A549 (cell line): ENCODE measurements at regions not wholly inside any gene's neighbourhood (a gene's known extent, or its start where the extent isn't known, plus 50 kb on each side); places are given as distances from the start of the nearest gene placed in this dataset.
A peak's percentile ranks its signal among the peaks of the same experiment; 100 is the strongest.

Experiments
- ATAC-seq, 2 experiments: fragments of 200-7000 bp in 1 of 2; fragments of >200 bp in 1 of 2; cut with Nextera tagmentation in 1 of 2; cut with Tn5 transposase in 1 of 2; 3 replicates each; pipeline versions ENCODE4 v1.8.0 to v1.9.1; 2018 to 2020; ENCODE audit warnings: mild to moderate bottlenecking in 1 of 2, moderate library complexity in 1 of 2
- CTCF ChIA-PET: fragments of 300-600 bp; sonication (Branson Sonifier 250); formaldehyde crosslinking; extraction: SDS; loops from one replicate; lab custom pipeline; 2021; ENCODE audit warnings: antibody characterized with exemption, inconsistent platforms; lab: Yijun Ruan, JAX
- POLR2A ChIA-PET: fragments of 350-600 bp; formaldehyde crosslinking; extraction: SDS; loops from one replicate; lab custom pipeline; 2021; ENCODE audit warnings: antibody characterized with exemption, inconsistent platforms; lab: Yijun Ruan, JAX
- DNase-seq, 2 experiments: peaks; one replicate each; pipeline versions ENCODE4 v3.0.0 to v3.0.0-alpha.2; 2011 to 2016; ENCODE audit warnings: low read depth in 1 of 2, low spot score in 1 of 2
- FAIRE-seq: peaks from 2 replicates; lab custom pipeline; 2011; peaks lifted over from hg19 to GRCh38; lab: Jason Lieb, UNC
- H3K27ac ChIP-seq, 2 experiments: fragments of >200 bp; sonication (Bioruptor Twin); formaldehyde crosslinking; 3 replicates each; pipeline ENCODE4 v1.5.1; 2016 to 2017
- H3K4me1 ChIP-seq: fragments of >200 bp; sonication (Bioruptor Twin); formaldehyde crosslinking; 3 replicates; pipeline ENCODE4 v1.6.1; 2016
- H3K4me2 ChIP-seq: fragments of >200 bp; sonication (Bioruptor Twin); formaldehyde crosslinking; 3 replicates; pipeline ENCODE4 v1.6.1; 2016
- H3K4me3 ChIP-seq: fragments of >200 bp; sonication (Bioruptor Twin); formaldehyde crosslinking; 3 replicates; pipeline ENCODE4 v1.5.1; 2016
- H3K9me3 ChIP-seq: fragments of >200 bp; sonication (Bioruptor Twin); formaldehyde crosslinking; 3 replicates; pipeline ENCODE4 v1.6.1; 2016
- BCL3 ChIP-seq: fragments of >200 bp; sonication (Bioruptor Twin); formaldehyde crosslinking; IDR thresholded peaks from 3 replicates; pipeline ENCODE4 v1.6.1; 2016
- CBX2 ChIP-seq: fragments of 200-600 bp; sonication (generic); IDR thresholded peaks from 2 replicates; pipeline ENCODE4 v1.6.1; 2016; ENCODE audit warnings: low read depth, mild to moderate bottlenecking, borderline replicate concordance
- CBX8 ChIP-seq: fragments of 200-600 bp; sonication (generic); IDR thresholded peaks from 2 replicates; pipeline ENCODE4 v1.6.1; 2016
- CHD4 ChIP-seq: fragments of 200-600 bp; sonication (generic); IDR thresholded peaks from 2 replicates; pipeline ENCODE4 v1.6.1; 2016; ENCODE audit warnings: antibody characterized with exemption, mild to moderate bottlenecking, borderline replicate concordance
- EHMT2 ChIP-seq: fragments of 200-600 bp; sonication (generic); IDR thresholded peaks from 2 replicates; pipeline ENCODE4 v1.6.1; 2016; ENCODE audit warnings: antibody characterized with exemption, low read depth, mild to moderate bottlenecking, moderate library complexity
- EP300 ChIP-seq, 2 experiments: fragments of >200 bp; sonication (Bioruptor Twin); formaldehyde crosslinking; IDR thresholded peaks; 2 replicates in 1 of 2; 3 replicates in 1 of 2; pipeline ENCODE4 v1.6.1; 2016 to 2017
- HDAC2 ChIP-seq: fragments of 200-600 bp; sonication (generic); IDR thresholded peaks from 2 replicates; pipeline ENCODE4 v1.6.1; 2016
- HOXA7 ChIP-seq: fragments of 250-450 bp; sonication (Bioruptor Pico); IDR thresholded peaks from 2 replicates; pipeline ENCODE4 v1.5.0; 2020; ENCODE audit warnings: mild to moderate bottlenecking, moderate library complexity
- HOXB13 ChIP-seq: fragments of 250-450 bp; sonication (Bioruptor Pico); IDR thresholded peaks from 2 replicates; pipeline ENCODE4 v1.5.0; 2020; ENCODE audit warnings: low read depth, mild to moderate bottlenecking, moderate library complexity
- HOXB5 ChIP-seq: fragments of 250-450 bp; sonication (Bioruptor Pico); IDR thresholded peaks from 2 replicates; pipeline ENCODE4 v1.5.0; 2020; ENCODE audit warnings: mild to moderate bottlenecking, moderate library complexity
- KDM1A ChIP-seq: fragments of 200-600 bp; sonication (generic); IDR thresholded peaks from 2 replicates; pipeline ENCODE4 v1.6.1; 2016; ENCODE audit warnings: low read depth, mild to moderate bottlenecking
- POLR2A ChIP-seq: IDR thresholded peaks from 2 replicates; pipeline ENCODE4 v1.6.1; 2012; ENCODE audit warnings: mild to moderate bottlenecking, low read length
- POLR2AphosphoS2 ChIP-seq: conservative IDR thresholded peaks from 2 replicates; pipeline ENCODE4 v1.6.1; 2012; ENCODE audit warnings: low read length, improper control_type of control experiment, inconsistent platforms
- RAD21 ChIP-seq, 2 experiments: fragments of >200 bp in 1 of 2; sonication (Bioruptor Twin) in 1 of 2; formaldehyde crosslinking in 1 of 2; IDR thresholded peaks in 1 of 2; conservative IDR thresholded peaks in 1 of 2; 2 replicates in 1 of 2; 3 replicates in 1 of 2; pipeline ENCODE4 v1.6.1; 2012 to 2018; ENCODE audit warnings: inconsistent platforms in 1 of 2
- REST ChIP-seq: fragments of 200-600 bp; sonication (generic); IDR thresholded peaks from 2 replicates; pipeline ENCODE4 v1.6.1; 2016; ENCODE audit warnings: antibody characterized with exemption, mild to moderate bottlenecking, moderate library complexity
- USF2 ChIP-seq: fragments of 450-650 bp; IDR thresholded peaks from 2 replicates; pipeline ENCODE4 v1.6.1; 2014; ENCODE audit warnings: antibody characterized with exemption
- ZC3H11A ChIP-seq: fragments of 450-650 bp; IDR thresholded peaks from 2 replicates; pipeline ENCODE4 v1.6.1; 2014; ENCODE audit warnings: antibody characterized with exemption, mild to moderate bottlenecking
- ZNF302 ChIP-seq: fragments of 250-450 bp; sonication (Bioruptor Pico); IDR thresholded peaks from 2 replicates; pipeline ENCODE4 v1.9.0; 2021; ENCODE audit warnings: inconsistent platforms, mild to moderate bottlenecking, moderate library complexity
- WGBS: methylation state at CpG from one replicate; pipeline ENCODE4 v1.1.6; 2017; ENCODE audit errors: missing lambda C conversion rate; 5-methylcytosine and 5-hydroxymethylcytosine counted together
- TF ChIP-seq, protein P1 (sequence below): fragments of 250-450 bp; sonication (Bioruptor Pico); IDR thresholded peaks from 2 replicates; pipeline ENCODE4 v1.5.0; 2021; ENCODE audit warnings: mild to moderate bottlenecking, moderate library complexity, borderline replicate concordance

- Histone ChIP-seq H3K9me3 (0 out of 3 replicates have a peak, but pooled peaks cover 2% of the 10 kb centered on the region), H3K4me1 (no peaks in the 10 kb centered on the region), H3K4me2 (no peak overlapping the region), H3K4me3 (no peak overlapping the region), H3K27ac (no peak overlapping the region)
- ATAC-seq (peak in 1 of 2 experiments; percentile 60; a peak in 2 of 6 replicates), FAIRE-seq (peak; percentile 99), DNase-seq (peak in 1 of 2 experiments; percentile 66)
- POLR2A ChIA-PET = no interaction called here
- CTCF ChIA-PET = no interaction called here
- TF ChIP-seq KDM1A = peak; percentile 80; the same call in 1 of the 2 replicates
- no peak for TF ChIP-seq CBX8
- TF ChIP-seq ZC3H11A = no peak
- peak; percentile 20; the same call in 1 of the 2 replicates for TF ChIP-seq EHMT2
- TF ChIP-seq CHD4 = peak; percentile 91
- WGBS = 11% methylated on average over 4 of the region's 4 CpGs
Observed at GRCh38 chr10:128463991-128464760, 338.0 kb upstream of the MKI67 start.

GRCh38 chr10:128465697-128466096 lies 339.5 kb upstream of the MKI67 start:
- no peak for DNase-seq
- H3K4me1 ChIP-seq = no peaks in the 10 kb centered on the region
- 0% methylated on average over 6 of the region's 11 CpGs for WGBS
- TF ChIP-seq REST = no peak
- no peak for TF ChIP-seq KDM1A
- no peak for TF ChIP-seq POLR2A
- no peak for TF ChIP-seq HOXB13 (CRISPR knock-in tag)
- TF ChIP-seq HDAC2 = no peak
- no peak for TF ChIP-seq CBX2
- TF ChIP-seq EP300 (IDR thresholded peaks at IDR 0.05) = no peak
- TF ChIP-seq POLR2AphosphoS2 = no peak
- no peak for TF ChIP-seq HOXA7 (CRISPR knock-in tag)
- no peak for TF ChIP-seq HOXB5 (CRISPR knock-in tag)
- no peak for TF ChIP-seq ZNF302
- TF ChIP-seq CHD4 = no peak
- no peak for TF ChIP-seq USF2
- H3K4me3 ChIP-seq = no peak overlapping the region
- FAIRE-seq = no peak
- H3K27ac ChIP-seq = no peak overlapping the region
- H3K9me3 ChIP-seq = 0 out of 3 replicates have a peak, but pooled peaks cover 2% of the 10 kb centered on the region
- POLR2A ChIA-PET = no interaction called here
- CTCF ChIA-PET = no interaction called here
- ATAC-seq = no peak
- no peak overlapping the region for H3K4me2 ChIP-seq

- ATAC-seq (no peak), FAIRE-seq (no peak), DNase-seq (no peak)
- Histone ChIP-seq H3K9me3 (0 out of 3 replicates have a peak, but pooled peaks cover 2% of the 10 kb centered on the region), H3K4me3 (no peak overlapping the region), H3K4me1 (no peaks in the 10 kb centered on the region), H3K27ac (no peak overlapping the region), H3K4me2 (no peak overlapping the region)
- TF ChIP-seq RAD21 (conservative IDR thresholded peaks at IDR 0.05 in 1 of 2, IDR thresholded peaks at IDR 0.05 in 1 of 2) = no peak
- TF ChIP-seq, protein P1, sequence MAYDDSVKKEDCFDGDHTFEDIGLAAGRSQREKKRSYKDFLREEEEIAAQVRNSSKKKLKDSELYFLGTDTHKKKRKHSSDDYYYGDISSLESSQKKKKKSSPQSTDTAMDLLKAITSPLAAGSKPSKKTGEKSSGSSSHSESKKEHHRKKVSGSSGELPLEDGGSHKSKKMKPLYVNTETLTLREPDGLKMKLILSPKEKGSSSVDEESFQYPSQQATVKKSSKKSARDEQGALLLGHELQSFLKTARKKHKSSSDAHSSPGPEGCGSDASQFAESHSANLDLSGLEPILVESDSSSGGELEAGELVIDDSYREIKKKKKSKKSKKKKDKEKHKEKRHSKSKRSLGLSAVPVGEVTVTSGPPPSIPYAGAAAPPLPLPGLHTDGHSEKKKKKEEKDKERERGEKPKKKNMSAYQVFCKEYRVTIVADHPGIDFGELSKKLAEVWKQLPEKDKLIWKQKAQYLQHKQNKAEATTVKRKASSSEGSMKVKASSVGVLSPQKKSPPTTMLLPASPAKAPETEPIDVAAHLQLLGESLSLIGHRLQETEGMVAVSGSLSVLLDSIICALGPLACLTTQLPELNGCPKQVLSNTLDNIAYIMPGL (CRISPR knock-in tag) = no peak
- no peak for TF ChIP-seq BCL3
- ChIA-PET POLR2A (no interaction called here), CTCF (no interaction called here)
- 23% methylated on average over 8 of the region's 14 CpGs for WGBS
Observed at GRCh38 chr10:128466831-128467371, 340.7 kb upstream of the MKI67 start.
